AG09309 (cell line): ENCODE measurements at regions not wholly inside any gene's neighbourhood (a gene's known extent, or its start where the extent isn't known, plus 50 kb on each side); places are given as distances from the start of the nearest gene placed in this dataset.

Experiments
- DNase-seq: peaks from one replicate; pipeline ENCODE4 v3.0.0-alpha.2; 2010; ENCODE audit warnings: low read depth
- H3K4me3 ChIP-seq: 2 replicates; pipeline ENCODE4 v1.5.1; 2011; ENCODE audit warnings: mild to moderate bottlenecking, low read depth, low read length, moderate library complexity; ENCODE audit not compliant: control insufficient read depth
- CTCF ChIP-seq: IDR thresholded peaks from 2 replicates; pipeline ENCODE4 v1.5.1; 2011; ENCODE audit warnings: mild to moderate bottlenecking, low read depth, low read length, inconsistent platforms; ENCODE audit not compliant: insufficient read depth, control insufficient read depth; ENCODE audit errors: missing control alignments

- DNase-seq: no peak
- no peak overlapping the region for H3K4me3 ChIP-seq
- TF ChIP-seq CTCF: no peak
These were observed 339.2 kb upstream of the MEOX2 start for GRCh38 chr7:16025696-16026095.

GRCh38 chr7:16023503-16023902 lies 337.0 kb upstream of the MEOX2 start:
- no peak overlapping the region for H3K4me3 ChIP-seq
- no peak for DNase-seq
- TF ChIP-seq CTCF: no peak

- DNase-seq: no peak
- no peak for TF ChIP-seq CTCF
- no peak overlapping the region for H3K4me3 ChIP-seq
These were observed 336.6 kb upstream of the MEOX2 start for GRCh38 chr7:16023046-16023445.

- no peak for TF ChIP-seq CTCF
- DNase-seq: no peak
These were observed 335.4 kb upstream of the MEOX2 start for GRCh38 chr7:16021851-16022250.

GRCh38 chr7:16015981-16016380 lies 329.5 kb upstream of the MEOX2 start:
- no peak overlapping the region for H3K4me3 ChIP-seq
- DNase-seq: no peak
- TF ChIP-seq CTCF: no peak

More at GRCh38 chr7:16021851-16022250, 335.4 kb upstream of the MEOX2 start:
- H3K4me3 ChIP-seq: no peak overlapping the region

- TF ChIP-seq CTCF: no peak
- DNase-seq: no peak
- no peak overlapping the region for H3K4me3 ChIP-seq
These were observed 327.5 kb upstream of the MEOX2 start for GRCh38 chr7:16014031-16014430.

- no peak for DNase-seq
- no peak for TF ChIP-seq CTCF
- H3K4me3 ChIP-seq: no peak overlapping the region
These were observed 321.4 kb upstream of the MEOX2 start for GRCh38 chr7:16007911-16008310.
